OCI-LY7 (cell line): ENCODE measurements at regions not wholly inside any gene's neighbourhood (a gene's known extent, or its start where the extent isn't known, plus 50 kb on each side); places are given as distances from the start of the nearest gene placed in this dataset.

Experiments used
- CTCF ChIP-seq: fragments of 200-600 bp; sonication (generic); conservative IDR thresholded peaks from 2 replicates; pipeline ENCODE4 v1.5.1; 2014; ENCODE audit warnings: mild to moderate bottlenecking, antibody characterized with exemption, low read length, moderate library complexity, mixed read lengths
- EZH2phosphoT487 ChIP-seq: fragments of 200-600 bp; sonication (generic); IDR thresholded peaks from 2 replicates; pipeline ENCODE4 v1.6.1; 2018; ENCODE audit warnings: low read depth, borderline replicate concordance, mild to moderate bottlenecking, mixed run types, antibody characterized with exemption, low read length, moderate library complexity, mixed read lengths

- no peak for TF ChIP-seq CTCF
- TF ChIP-seq EZH2phosphoT487: no peak
Measured at GRCh38 chrX:150037041-150037440, 98.8 kb upstream of the EOLA2 start.
